SK-N-DZ (cell line): ENCODE measurements at regions not wholly inside any gene's neighbourhood (a gene's known extent, or its start where the extent isn't known, plus 50 kb on each side); places are given as distances from the start of the nearest gene placed in this dataset.

Experiments
- DNase-seq: peaks from one replicate; pipeline ENCODE4 v3.0.0-alpha.2; 2015; ENCODE audit warnings: low spot score

GRCh38 chr5:124647352-124647751 is 99.1 kb downstream of the ZNF608 start:
- no peak for DNase-seq

GRCh38 chr5:124645396-124645795 is 101.0 kb downstream of the ZNF608 start:
- DNase-seq: no peak

DNA sequence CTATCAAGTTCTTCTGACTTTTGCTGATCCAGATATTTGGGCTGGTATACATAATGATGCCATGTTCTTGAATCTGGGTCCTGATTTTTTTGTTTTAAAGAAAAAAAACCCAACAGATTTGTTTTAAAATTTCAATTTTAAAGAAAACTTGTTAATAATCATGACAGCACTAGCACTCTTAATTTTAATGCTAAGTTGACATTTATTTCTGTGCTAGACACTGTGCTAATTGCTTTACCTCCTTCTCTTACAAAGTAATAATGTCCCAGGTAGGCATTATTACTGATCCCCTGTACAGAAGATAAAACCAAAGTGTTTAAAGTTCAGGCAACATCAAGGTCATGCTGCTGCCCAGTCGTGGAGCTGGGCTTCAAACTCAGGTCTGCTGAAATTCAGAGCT is 101.9 kb downstream of the ZNF608 start:
- DNase-seq: no peak

- DNase-seq: no peak
Measured at GRCh38 chr5:124644138-124644537, 102.3 kb downstream of the ZNF608 start.

GRCh38 chr5:124643336-124643735 is 103.1 kb downstream of the ZNF608 start:
- DNase-seq: no peak

DNA sequence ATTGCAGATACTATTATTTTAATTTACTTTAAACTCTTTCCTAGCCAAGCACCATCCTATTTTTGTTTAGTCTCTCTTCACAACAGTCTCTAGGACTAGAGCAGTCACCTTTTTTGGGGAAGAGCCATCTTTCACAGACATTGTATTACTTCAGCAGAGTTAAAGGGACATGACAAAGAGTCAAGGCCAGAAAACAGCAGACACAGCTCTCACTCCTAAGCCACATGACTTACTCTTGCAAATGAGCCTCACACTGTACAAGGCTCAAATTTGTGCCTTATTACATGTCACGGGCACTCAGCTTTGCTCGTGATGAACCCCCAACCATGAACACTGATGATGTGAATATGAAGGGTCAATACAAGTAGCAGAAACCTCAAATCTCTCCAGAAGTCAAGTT is 104.3 kb downstream of the ZNF608 start:
- DNase-seq: no peak

DNA sequence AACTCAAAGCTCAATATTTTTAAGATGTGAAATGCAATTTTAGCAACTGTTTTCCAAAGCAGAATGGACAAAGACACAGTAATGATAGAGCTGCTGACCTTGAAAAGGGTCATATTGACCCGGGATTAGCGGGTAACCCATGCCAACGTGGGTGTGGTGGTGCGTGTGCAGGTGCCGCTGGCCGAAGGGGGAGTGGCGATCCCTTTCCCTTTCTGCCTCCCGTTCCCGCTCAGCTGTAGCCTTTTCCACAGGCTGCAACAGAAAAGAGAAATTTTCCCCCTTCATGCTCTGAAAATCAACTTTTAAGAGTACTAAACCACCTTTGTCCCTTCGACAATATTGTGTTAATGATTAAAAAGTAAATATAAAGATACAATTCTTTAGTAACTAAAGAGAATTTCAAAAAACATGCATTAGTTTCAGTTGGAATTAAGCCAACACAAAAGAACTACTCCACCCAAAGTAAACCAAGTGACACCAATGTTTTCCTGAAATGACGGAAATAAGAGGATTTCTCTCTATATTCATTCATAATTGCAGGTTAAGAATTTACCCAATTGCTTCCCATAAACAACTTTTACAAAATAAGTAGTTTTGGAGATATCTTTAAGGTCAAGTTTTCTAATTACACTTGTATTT is 105.2 kb downstream of the ZNF608 start:
- DNase-seq: no peak

- DNase-seq: peak; percentile 86
Measured at GRCh38 chr5:124639095-124639665, 107.3 kb downstream of the ZNF608 start.

DNA sequence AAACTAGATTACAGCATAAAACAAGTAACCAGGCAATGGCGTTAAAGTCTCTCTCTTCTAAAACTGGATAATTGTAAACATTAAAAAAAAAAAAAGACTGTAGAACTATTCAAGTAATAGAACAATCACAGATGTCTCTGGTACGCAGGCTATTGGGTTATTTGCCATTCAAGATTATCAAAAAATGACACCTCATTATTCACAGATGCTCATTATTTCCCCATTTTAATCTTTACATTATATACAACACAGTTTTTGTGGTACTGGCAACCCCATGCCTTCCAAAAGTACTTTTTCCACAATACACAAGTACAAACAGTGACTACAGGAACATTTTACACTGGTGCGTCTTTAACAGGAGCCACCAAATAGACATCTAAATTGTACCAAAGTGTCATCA is 109.4 kb downstream of the ZNF608 start:
- DNase-seq: no peak

- DNase-seq: no peak
Measured at GRCh38 chr5:124634741-124635323, 111.6 kb downstream of the ZNF608 start.

DNA sequence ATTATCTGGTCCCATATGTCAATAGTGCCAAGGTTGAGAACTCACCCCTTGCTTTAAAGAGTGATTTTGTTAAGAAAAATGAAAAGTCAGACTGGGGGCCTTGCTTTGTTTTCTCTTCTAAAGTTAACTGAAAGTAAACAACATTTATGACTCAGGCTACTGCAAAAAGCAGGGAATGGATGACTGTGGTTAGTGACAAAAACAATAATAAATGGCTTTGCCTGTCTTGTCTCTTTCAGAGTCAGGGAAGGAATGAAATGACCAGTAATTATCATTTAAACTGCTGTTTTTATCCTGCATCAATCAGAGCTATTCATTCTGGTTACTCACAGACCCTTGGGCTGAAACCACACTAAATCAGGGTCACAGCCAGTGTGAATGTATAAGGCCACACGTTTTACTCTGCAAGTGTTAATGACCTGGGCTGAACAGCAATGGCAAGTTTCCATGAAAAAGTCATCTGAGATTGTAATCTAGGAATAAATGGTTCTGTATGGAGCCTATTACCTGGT is 112.2 kb downstream of the ZNF608 start:
- no peak for DNase-seq

DNA sequence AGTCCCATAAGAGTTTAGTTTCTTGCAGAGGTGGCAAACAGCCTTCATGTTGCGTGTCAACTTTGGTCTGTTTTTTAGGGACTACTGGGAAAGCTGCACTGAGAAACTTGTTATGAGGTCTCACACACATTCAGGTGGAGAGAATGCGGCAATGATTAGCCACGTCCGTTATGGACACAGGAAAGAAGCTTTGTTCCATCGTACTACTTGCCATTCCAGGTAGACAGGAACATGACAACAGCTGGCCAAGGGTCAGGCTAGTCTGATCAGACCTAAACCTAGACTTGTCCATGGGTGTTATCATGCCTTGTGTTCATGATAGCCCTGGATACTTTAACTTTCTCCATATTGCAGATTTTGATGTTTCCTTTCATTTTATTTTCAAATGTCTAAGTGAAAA is 113.2 kb downstream of the ZNF608 start:
- DNase-seq: no peak

GRCh38 chr5:124631874-124632550 is 114.4 kb downstream of the ZNF608 start:
- no peak for DNase-seq

DNA sequence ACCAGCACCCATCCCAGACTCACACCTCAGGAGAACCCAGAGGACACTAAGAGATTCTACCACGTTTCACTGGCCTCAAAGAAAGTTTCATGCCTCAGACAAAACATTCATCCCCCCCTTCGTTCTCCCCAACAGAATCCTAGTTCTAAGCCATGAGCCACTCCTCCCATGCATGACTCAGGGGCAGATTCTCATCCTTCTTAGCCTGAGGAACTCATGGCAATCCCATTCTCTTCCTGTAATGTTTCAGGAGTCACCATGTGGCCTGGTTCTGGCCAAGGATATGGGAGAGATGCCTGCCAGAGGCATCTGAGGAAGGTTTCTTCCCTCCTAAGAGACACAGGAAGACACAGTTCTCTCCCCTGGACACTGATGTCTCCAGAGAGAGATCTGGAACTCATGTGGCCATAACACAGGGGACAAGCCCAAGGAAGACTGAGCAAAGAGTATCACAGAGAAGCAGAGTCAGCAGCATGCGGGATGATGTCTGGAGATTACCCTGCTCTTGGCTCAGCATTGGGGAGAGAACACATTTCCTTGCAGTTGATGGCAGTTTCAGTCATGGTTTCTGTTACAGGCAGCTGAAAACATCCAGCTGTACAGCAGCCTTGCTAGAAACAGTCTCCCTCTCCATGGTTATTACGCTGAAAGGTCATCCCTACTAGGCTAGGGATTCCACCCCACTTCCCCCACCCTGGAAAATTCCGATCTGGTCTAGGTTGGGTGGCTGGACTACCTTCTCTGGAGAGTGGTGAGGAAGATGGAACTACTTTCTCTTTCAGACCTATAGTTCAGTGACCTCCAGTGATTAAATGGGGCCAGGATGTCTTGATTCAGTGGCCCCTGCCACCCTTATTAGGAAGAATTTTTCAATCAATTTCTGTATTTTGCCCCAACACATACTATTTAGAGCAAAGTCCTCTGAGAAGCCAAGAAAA is 115.4 kb downstream of the ZNF608 start:
- DNase-seq: no peak

DNA sequence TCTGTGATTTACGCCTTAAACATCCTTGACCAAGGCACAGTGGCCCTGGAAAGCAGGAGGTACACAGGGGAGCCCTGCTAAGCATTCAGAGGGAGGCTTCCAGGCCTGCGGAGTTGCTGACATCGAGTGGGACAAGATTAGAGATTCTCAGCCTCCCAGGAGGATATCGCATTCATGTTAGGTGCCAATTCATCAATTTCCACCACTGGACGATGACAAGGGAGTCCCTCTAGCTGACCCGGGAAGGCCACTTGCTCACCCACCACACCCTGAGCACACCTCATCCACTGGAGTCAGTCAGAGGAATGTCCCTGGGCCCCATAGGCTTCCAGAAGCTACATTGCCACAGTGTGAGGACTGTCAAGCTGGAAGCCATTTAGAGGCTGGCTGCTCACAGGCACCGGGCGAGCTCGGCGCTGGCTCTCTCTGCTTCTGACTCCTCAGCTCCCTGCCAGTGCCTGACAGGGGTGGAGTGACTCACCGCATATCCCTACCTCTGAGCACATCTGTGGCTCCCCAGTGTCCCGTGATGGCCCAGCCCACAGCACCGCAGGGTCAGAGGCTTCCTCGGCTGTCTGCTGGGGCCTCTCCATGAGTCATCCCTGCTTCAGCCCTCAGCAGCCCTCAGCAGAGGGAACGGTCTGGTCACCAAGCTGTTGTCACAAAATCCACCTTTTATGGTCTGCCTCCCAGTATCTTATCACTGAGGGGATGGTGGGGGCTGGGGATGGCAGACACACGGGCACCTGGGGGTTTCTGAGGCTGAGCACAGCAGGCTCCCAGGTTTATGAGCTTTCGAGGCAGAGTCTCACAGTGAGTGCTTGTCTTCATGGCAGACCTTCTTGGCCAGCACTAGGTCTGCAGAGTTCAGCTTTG is 117.5 kb downstream of the ZNF608 start:
- no peak for DNase-seq

GRCh38 chr5:124627815-124628595 is 118.4 kb downstream of the ZNF608 start:
- DNase-seq: no peak

DNA sequence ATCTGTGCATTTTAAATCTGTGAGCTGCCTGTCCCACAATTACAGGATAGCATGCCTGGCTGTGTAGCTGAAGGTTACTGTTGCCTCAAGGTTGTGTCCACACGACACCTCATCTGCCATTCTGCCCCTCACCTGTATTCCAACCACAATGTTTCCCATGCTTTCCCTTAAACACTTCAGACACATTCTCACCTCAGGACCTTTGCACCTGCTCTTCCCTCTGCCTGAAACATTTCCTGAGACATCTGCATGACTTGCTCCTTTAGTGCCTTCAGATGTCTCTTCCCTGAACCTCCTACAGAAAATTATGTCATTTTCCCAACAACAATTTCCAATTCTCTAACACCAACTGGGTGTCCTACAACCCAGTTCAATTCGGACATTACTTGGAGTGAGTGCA is 120.4 kb downstream of the ZNF608 start:
- no peak for DNase-seq

- no peak for DNase-seq
Measured at GRCh38 chr5:124623265-124623664, 123.2 kb downstream of the ZNF608 start.

GRCh38 chr5:124622851-124623250 is 123.6 kb downstream of the ZNF608 start:
- no peak for DNase-seq

GRCh38 chr5:124621279-124621678 is 125.2 kb downstream of the ZNF608 start:
- no peak for DNase-seq
